ENCODE measurements at regions not wholly inside any gene's neighbourhood (a gene's known extent, or its start where the extent isn't known, plus 50 kb on each side); places are given as distances from the start of the nearest gene placed in this dataset.

GRCh38 chr4:26163425-26164362 lies 157.1 kb upstream of the RBPJ start:
- no peak for DNase-seq (ENCODE audit: low read depth)
- ChIA-PET CTCF (interaction anchor here (0.5 to 1.4 kb wide), 3 partner anchors 13 to 73 kb away, joined by 3 to 4 read pairs (median 3); no protein-coding TSS in a partner anchor), POLR2A (no interaction called here)
- TF ChIP-seq CTCF (IDR thresholded peaks at IDR 0.05; ENCODE audit: insufficient read depth, low read depth, low read length) = no peak
- Histone ChIP-seq H3K4me3 (ENCODE audit: low read depth, low read length) (no peak overlapping the region), H3K27me3 (ENCODE audit: control insufficient read depth, insufficient read depth, low read length) (no peaks in the 10 kb centered on the region), H3K36me3 (ENCODE audit: control insufficient read depth, insufficient read depth, low read length) (no peaks in the 10 kb centered on the region)

GRCh38 chr4:26171501-26171900 lies 149.3 kb upstream of the RBPJ start:
- ChIA-PET POLR2A (no interaction called here), CTCF (interaction anchor here (1.6 kb wide), 1 partner anchor 11 kb away, joined by 4 read pairs; no protein-coding TSS in a partner anchor)
- no peak for TF ChIP-seq CTCF (IDR thresholded peaks at IDR 0.05; ENCODE audit: insufficient read depth, low read depth, low read length)
- H3K36me3 ChIP-seq (ENCODE audit: control insufficient read depth, insufficient read depth, low read length) = no peaks in the 10 kb centered on the region
- no peaks in the 10 kb centered on the region for H3K27me3 ChIP-seq (ENCODE audit: control insufficient read depth, insufficient read depth, low read length)
- DNase-seq (ENCODE audit: low read depth) = no peak
- no peak overlapping the region for H3K4me3 ChIP-seq (ENCODE audit: low read depth, low read length)

- TF ChIP-seq CTCF (IDR thresholded peaks at IDR 0.05; ENCODE audit: insufficient read depth, low read depth, low read length) = no peak
- DNase-seq (ENCODE audit: low read depth) = no peak
- CTCF ChIA-PET = interaction anchor here (1.6 kb wide), 1 partner anchor 11 kb away, joined by 4 read pairs; no protein-coding TSS in a partner anchor
- POLR2A ChIA-PET = no interaction called here
- Histone ChIP-seq H3K27me3 (ENCODE audit: control insufficient read depth, insufficient read depth, low read length) (no peaks in the 10 kb centered on the region), H3K36me3 (ENCODE audit: control insufficient read depth, insufficient read depth, low read length) (no peaks in the 10 kb centered on the region), H3K4me3 (ENCODE audit: low read depth, low read length) (no peak overlapping the region)
These were observed 148.9 kb upstream of the RBPJ start for GRCh38 chr4:26171941-26172340.

GRCh38 chr4:26173619-26174018 lies 147.2 kb upstream of the RBPJ start:
- no peak overlapping the region for H3K4me3 ChIP-seq (ENCODE audit: low read depth, low read length)
- TF ChIP-seq CTCF (IDR thresholded peaks at IDR 0.05; ENCODE audit: insufficient read depth, low read depth, low read length) = no peak
- no peak for DNase-seq (ENCODE audit: low read depth)
- H3K36me3 ChIP-seq (ENCODE audit: control insufficient read depth, insufficient read depth, low read length) = no peaks in the 10 kb centered on the region
- no peaks in the 10 kb centered on the region for H3K27me3 ChIP-seq (ENCODE audit: control insufficient read depth, insufficient read depth, low read length)
- CTCF ChIA-PET = no interaction called here
- POLR2A ChIA-PET = no interaction called here

- CTCF ChIA-PET = no interaction called here
These were observed 146.8 kb upstream of the RBPJ start for GRCh38 chr4:26174027-26174426.

More at GRCh38 chr4:26174027-26174426, 146.8 kb upstream of the RBPJ start:
- Histone ChIP-seq H3K27me3 (ENCODE audit: control insufficient read depth, insufficient read depth, low read length) (no peaks in the 10 kb centered on the region), H3K36me3 (ENCODE audit: control insufficient read depth, insufficient read depth, low read length) (no peaks in the 10 kb centered on the region), H3K4me3 (ENCODE audit: low read depth, low read length) (no peak overlapping the region)
- TF ChIP-seq CTCF (IDR thresholded peaks at IDR 0.05; ENCODE audit: insufficient read depth, low read depth, low read length) = no peak
- DNase-seq (ENCODE audit: low read depth) = no peak
- POLR2A ChIA-PET = no interaction called here
